ENCODE measurements at regions not wholly inside any gene's neighbourhood (a gene's known extent, or its start where the extent isn't known, plus 50 kb on each side); places are given as distances from the start of the nearest gene placed in this dataset.

DNA sequence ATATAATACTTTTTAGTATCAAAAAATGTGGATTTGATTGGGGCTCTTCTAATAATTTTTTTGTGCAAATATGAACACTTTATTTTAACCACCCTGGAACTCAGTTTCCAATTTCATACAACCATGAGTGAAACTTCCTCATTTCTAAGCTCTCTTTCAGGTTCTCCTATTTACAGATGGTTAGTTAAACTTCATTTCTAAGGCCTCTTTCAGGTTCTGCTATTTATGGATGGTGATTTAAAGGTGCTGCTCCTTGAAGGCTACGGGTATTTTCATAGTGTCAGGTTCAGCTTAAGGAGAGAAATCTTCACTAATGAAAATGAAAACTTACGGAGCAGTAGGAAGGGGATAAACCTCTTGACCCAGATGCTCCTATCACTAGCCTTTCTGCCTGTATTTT lies 568.3 kb downstream of the KIF20B start:
- TF ChIP-seq, protein P1, sequence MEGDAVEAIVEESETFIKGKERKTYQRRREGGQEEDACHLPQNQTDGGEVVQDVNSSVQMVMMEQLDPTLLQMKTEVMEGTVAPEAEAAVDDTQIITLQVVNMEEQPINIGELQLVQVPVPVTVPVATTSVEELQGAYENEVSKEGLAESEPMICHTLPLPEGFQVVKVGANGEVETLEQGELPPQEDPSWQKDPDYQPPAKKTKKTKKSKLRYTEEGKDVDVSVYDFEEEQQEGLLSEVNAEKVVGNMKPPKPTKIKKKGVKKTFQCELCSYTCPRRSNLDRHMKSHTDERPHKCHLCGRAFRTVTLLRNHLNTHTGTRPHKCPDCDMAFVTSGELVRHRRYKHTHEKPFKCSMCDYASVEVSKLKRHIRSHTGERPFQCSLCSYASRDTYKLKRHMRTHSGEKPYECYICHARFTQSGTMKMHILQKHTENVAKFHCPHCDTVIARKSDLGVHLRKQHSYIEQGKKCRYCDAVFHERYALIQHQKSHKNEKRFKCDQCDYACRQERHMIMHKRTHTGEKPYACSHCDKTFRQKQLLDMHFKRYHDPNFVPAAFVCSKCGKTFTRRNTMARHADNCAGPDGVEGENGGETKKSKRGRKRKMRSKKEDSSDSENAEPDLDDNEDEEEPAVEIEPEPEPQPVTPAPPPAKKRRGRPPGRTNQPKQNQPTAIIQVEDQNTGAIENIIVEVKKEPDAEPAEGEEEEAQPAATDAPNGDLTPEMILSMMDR (IDR thresholded peaks at IDR 0.05): no peak
- TF ChIP-seq POLR2AphosphoS5 (IDR thresholded peaks at IDR 0.05) (no peak), EP300 (IDR thresholded peaks at IDR 0.05) (no peak)

Data from sigmoid colon (tissue), 4 donors.